Left lung (tissue), 4 donors: ENCODE measurements at regions not wholly inside any gene's neighbourhood (a gene's known extent, or its start where the extent isn't known, plus 50 kb on each side); places are given as distances from the start of the nearest gene placed in this dataset.

Experiments used
- ATAC-seq: fragments of 200-7000 bp; cut with Tn5 transposase; one replicate; pipeline ENCODE4 v1.9.1; 2020; ENCODE audit warnings: moderate library complexity
- DNase-seq, 4 donors: peaks; one replicate each; pipeline ENCODE4 v3.0.0-alpha.2; 2013 to 2020
- H3K27ac ChIP-seq, 2 donors: fragments of 200-600 bp; sonication (generic) in 1 of 2; one replicate each; pipeline versions ENCODE4 v1.5.0 to v1.8.0; 2020 to 2021
- H3K27me3 ChIP-seq, 2 donors: fragments of 200-600 bp; sonication (generic) in 1 of 2; one replicate each; pipeline versions ENCODE4 v1.5.0 to v1.8.0; 2020 to 2021
- H3K36me3 ChIP-seq, 2 donors: fragments of 200-600 bp; sonication (generic) in 1 of 2; one replicate each; pipeline versions ENCODE4 v1.5.0 to v1.8.0; 2020 to 2021
- H3K4me1 ChIP-seq, 2 donors: fragments of 200-600 bp; one replicate each; pipeline ENCODE4 v1.8.0; 2021
- H3K4me3 ChIP-seq, 2 donors: fragments of 200-600 bp; sonication (generic) in 1 of 2; one replicate each; pipeline versions ENCODE4 v1.5.0 to v1.8.0; 2020 to 2021; ENCODE audit warnings: mild to moderate bottlenecking in 1 of 2
- H3K9me3 ChIP-seq, 2 donors: fragments of 200-600 bp; sonication (generic) in 1 of 2; one replicate each; pipeline versions ENCODE4 v1.5.0 to v1.8.0; 2020 to 2021
- intact Hi-C, 2 donors: fragments of 100-400 bp; cut with DNase I; formaldehyde crosslinking; loops; one replicate each; pipeline versions ENCODE4 v1.11.2 to v1.14.2; 2022
- TF ChIP-seq, protein P1 (sequence below), 2 donors: fragments of 200-600 bp; sonication (generic) in 1 of 2; IDR thresholded peaks; one replicate each; pipeline versions ENCODE4 v1.5.0 to v1.8.0; 2021; ENCODE audit warnings: antibody characterized with exemption in 2 of 2
- donor health status: DM: no; HTN: yes; CAD: no.
- donor health status: DM: no; HTN: no; CAD: no.

DNA sequence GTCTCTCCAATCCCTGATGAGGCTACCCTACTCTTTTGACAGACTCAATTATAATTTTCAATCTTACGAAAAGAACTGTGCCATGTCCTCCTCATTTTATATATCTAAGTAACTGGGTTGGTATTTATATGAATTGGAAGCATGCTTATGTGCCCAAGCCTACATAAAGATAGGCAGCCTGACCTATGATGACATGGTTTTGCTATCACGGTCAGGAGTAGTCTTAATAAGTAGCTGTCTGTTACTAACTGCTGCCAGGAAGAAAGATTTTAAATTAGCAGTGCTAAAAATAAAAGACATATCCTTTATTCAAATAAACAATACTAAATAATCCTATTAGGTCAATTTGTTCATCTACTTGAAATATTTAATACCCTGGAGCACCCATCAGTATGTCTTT lies 102.0 kb upstream of the DTNA start:
- no peak for DNase-seq

DNA sequence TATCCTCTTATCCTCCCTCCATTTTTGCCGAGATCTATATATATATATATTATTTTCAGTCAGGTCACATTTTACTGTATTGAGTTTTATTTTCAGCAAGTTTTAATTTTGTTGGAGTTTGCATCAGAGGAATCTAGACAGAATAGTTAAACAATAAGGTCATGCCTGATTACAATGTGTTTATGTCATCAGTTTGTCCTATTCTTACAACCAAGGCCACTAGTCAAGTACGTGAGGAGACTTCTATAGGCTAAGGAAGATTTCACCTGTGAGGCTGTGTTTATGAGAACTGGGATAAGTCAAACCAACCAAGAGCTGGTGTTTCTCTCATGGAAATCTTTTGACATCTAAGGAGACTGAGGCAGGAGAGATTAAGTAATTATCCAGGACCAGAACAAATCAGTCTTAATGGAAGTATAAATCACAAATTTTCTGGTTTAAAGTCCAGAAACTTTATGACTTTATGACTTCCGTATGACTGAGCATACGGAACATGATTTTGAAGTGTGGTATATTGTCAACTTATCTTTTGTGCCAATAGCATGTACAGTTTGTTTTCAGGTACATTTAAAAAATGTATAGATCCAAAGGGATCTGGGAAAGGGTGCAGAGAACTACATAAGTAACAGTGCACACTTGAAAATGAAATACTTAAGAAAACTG lies 100.0 kb upstream of the DTNA start:
- Histone ChIP-seq H3K27ac (no peak overlapping the region), H3K27me3 (no peaks in the 10 kb centered on the region), H3K36me3 (no peaks in the 10 kb centered on the region), H3K9me3 (no peaks in the 10 kb centered on the region), H3K4me1 (no peaks in the 10 kb centered on the region), H3K4me3 (no peak overlapping the region)
- ATAC-seq (no peak), DNase-seq (no peak)
- intact Hi-C loops: no loop called here
- TF ChIP-seq, protein P1, sequence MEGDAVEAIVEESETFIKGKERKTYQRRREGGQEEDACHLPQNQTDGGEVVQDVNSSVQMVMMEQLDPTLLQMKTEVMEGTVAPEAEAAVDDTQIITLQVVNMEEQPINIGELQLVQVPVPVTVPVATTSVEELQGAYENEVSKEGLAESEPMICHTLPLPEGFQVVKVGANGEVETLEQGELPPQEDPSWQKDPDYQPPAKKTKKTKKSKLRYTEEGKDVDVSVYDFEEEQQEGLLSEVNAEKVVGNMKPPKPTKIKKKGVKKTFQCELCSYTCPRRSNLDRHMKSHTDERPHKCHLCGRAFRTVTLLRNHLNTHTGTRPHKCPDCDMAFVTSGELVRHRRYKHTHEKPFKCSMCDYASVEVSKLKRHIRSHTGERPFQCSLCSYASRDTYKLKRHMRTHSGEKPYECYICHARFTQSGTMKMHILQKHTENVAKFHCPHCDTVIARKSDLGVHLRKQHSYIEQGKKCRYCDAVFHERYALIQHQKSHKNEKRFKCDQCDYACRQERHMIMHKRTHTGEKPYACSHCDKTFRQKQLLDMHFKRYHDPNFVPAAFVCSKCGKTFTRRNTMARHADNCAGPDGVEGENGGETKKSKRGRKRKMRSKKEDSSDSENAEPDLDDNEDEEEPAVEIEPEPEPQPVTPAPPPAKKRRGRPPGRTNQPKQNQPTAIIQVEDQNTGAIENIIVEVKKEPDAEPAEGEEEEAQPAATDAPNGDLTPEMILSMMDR (IDR thresholded peaks at IDR 0.05): no peak

More for the DNA sequence above, 102.0 kb upstream of the DTNA start:
- intact Hi-C loops: no loop called here
- Histone ChIP-seq H3K27ac (no peak overlapping the region), H3K36me3 (no peaks in the 10 kb centered on the region), H3K9me3 (no peaks in the 10 kb centered on the region), H3K27me3 (no peaks in the 10 kb centered on the region), H3K4me3 (no peak overlapping the region), H3K4me1 (no peaks in the 10 kb centered on the region)
- TF ChIP-seq, protein P1 (IDR thresholded peaks at IDR 0.05): no peak
- no peak for ATAC-seq

DNA sequence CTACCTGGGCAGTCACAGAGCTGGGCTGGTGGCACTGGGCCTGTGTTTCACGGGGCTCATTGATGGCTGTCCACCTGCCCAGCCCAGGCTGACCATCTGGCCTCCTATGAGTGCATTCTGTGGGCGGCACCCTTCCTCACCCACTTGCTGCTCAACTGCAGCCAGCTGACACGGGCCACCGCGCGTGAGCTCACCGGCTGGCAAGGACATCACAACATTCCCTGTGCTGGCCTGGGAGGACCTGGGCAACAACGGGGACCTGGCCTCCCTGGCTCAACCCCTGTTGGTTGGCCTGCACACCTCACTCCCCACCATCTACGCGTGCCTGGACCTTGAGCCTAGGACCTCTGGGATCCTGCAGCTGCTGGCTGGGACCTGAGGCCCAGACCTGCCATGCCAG lies 98.2 kb upstream of the DTNA start:
- H3K4me3 ChIP-seq: no peak overlapping the region
- peaks cover 0 to 7% of the 10 kb centered on the region in 2 donors for H3K9me3 ChIP-seq
- intact Hi-C loops: no loop called here
- H3K36me3 ChIP-seq: no peaks in the 10 kb centered on the region
- H3K27ac ChIP-seq: no peak overlapping the region
- DNase-seq (peak in 1 of 4 donors; percentile 61), ATAC-seq (no peak)
- TF ChIP-seq, protein P1 (IDR thresholded peaks at IDR 0.05): no peak
- H3K27me3 ChIP-seq: no peaks in the 10 kb centered on the region
- no peaks in the 10 kb centered on the region for H3K4me1 ChIP-seq

DNA sequence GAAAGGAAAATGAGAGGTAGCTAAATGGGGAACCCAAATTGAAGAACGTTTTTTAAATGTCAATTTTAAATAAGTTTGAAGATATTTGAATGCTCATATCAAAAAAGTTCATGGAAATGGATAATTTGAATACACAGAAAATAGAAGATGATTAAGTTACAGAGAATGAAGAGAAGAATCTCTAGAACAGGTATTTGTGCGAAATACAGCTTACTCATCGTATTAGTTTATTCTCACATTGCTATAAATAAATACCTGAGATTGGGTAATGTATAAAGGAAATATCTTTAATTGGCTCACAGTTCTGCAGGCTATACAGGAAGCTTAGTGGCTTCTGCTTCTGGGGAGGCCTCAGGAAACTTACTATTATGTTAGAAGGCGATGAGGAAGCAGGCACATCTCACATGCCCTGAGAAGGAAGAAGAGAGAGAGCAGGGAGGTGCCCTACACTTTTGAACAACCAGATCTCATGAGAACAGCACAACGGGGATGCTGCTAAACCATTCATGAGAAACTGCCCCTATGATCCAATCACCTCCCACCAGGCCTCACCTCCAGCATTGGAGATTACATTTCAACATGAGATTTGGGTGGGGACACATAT lies 89.7 kb upstream of the DTNA start:
- H3K36me3 ChIP-seq: no peaks in the 10 kb centered on the region
- TF ChIP-seq, protein P1 (IDR thresholded peaks at IDR 0.05): no peak
- no peak overlapping the region for H3K4me3 ChIP-seq
- ATAC-seq: no peak
- intact Hi-C loops: no loop called here
- no peaks in the 10 kb centered on the region for H3K4me1 ChIP-seq
- peaks cover 0 to 14% of the 10 kb centered on the region in 2 donors for H3K9me3 ChIP-seq
- DNase-seq: no peak
- H3K27ac ChIP-seq: no peak overlapping the region
- no peaks in the 10 kb centered on the region for H3K27me3 ChIP-seq

DNA sequence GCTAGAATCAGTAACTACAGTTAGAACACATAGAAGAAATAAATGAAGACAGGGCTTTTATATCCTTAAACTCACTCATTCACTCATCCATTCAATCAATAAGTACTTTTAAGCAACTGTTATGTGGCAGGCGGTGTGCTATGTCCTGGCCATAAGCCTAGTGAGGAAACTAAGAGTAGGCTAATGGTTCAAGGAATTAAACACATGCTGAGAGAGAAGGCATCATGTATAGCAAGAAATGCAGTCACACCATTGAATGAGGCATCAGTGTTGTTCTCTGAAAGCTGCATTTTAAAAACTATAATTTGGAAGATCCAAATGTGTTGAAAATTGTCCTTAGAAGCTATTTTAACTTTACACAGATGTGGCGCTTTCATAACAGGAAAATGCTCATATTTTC lies 86.5 kb upstream of the DTNA start:
- ATAC-seq: no peak
- Histone ChIP-seq H3K27ac (no peak overlapping the region), H3K4me3 (no peak overlapping the region), H3K9me3 (peaks cover 0 to 7% of the 10 kb centered on the region in 2 donors), H3K4me1 (no peaks in the 10 kb centered on the region), H3K36me3 (no peaks in the 10 kb centered on the region), H3K27me3 (no peaks in the 10 kb centered on the region)
- TF ChIP-seq, protein P1 (IDR thresholded peaks at IDR 0.05): no peak
- intact Hi-C loops: no loop called here
- no peak for DNase-seq
